ENCODE measurements at regions not wholly inside any gene's neighbourhood (a gene's known extent, or its start where the extent isn't known, plus 50 kb on each side); places are given as distances from the start of the nearest gene placed in this dataset.

DNA sequence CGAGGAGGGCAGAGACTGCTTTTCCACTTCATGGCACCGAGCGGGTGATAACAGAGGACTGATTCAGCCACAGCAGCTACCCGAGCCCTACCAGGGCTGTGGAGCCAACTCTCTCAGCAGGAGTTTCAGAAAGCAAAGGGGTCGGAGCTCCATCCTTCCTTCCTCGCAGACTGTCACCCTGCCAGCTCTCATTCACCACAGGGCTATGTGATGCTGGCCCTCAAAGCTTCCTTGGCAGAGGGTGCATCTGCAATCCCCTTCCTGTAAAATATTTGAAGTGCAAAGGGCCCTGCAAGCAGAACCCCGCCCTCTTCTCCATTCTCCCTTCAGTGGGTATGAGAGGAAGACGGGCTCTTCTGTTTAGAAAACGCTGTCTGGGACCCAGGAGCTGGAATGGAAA lies 105.3 kb upstream of the LYZL2 start (continued):
- TF ChIP-seq EP300 (IDR thresholded peaks at IDR 0.05; ENCODE audit: borderline replicate concordance in 1 of 2, low read depth in 2 of 2, low read length in 2 of 2) (no peak), SP4 (IDR thresholded peaks at IDR 0.05; ENCODE audit: low read length) (no peak), HDAC6 (IDR thresholded peaks at IDR 0.05; ENCODE audit: low read depth, low read length) (no peak)

Data from H1 (cell line).